Neuronal stem cell (in vitro differentiated cells): ENCODE measurements at regions not wholly inside any gene's neighbourhood (a gene's known extent, or its start where the extent isn't known, plus 50 kb on each side); places are given as distances from the start of the nearest gene placed in this dataset.
A peak's percentile ranks its signal among the peaks of the same experiment; 100 is the strongest.

Experiments used
- DNase-seq: peaks from one replicate; pipeline ENCODE4 v3.0.0-alpha.2; 2013; ENCODE audit warnings: low spot score
- H2AFZ ChIP-seq: one replicate; pipeline ENCODE4 v1.6.1; 2013; ENCODE audit warnings: mild to moderate bottlenecking, low read length, inconsistent platforms
- H2AK5ac ChIP-seq: 2 replicates; pipeline ENCODE4 v1.6.1; 2013; ENCODE audit warnings: low read depth, mild to moderate bottlenecking, inconsistent platforms, low read length, moderate library complexity, mixed read lengths
- H2BK120ac ChIP-seq: 2 replicates; pipeline ENCODE4 v1.6.1; 2013; ENCODE audit warnings: low read depth, mild to moderate bottlenecking, inconsistent platforms, low read length, moderate library complexity, mixed read lengths
- H2BK12ac ChIP-seq: one replicate; pipeline ENCODE4 v1.6.1; 2013; ENCODE audit warnings: low read length, inconsistent platforms
- H2BK15ac ChIP-seq: 2 replicates; pipeline ENCODE4 v1.6.1; 2013; ENCODE audit warnings: mild to moderate bottlenecking, low read length, inconsistent platforms, mixed read lengths
- H2BK5ac ChIP-seq: one replicate; pipeline ENCODE4 v1.6.1; 2013; ENCODE audit warnings: inconsistent platforms, mild to moderate bottlenecking, low read length, moderate library complexity
- H3K14ac ChIP-seq: one replicate; pipeline ENCODE4 v1.6.1; 2013; ENCODE audit warnings: low read length, inconsistent platforms
- H3K18ac ChIP-seq: 2 replicates; pipeline ENCODE4 v1.6.1; 2013; ENCODE audit warnings: low read length, inconsistent platforms
- H3K23ac ChIP-seq: 2 replicates; pipeline ENCODE4 v1.6.1; 2013; ENCODE audit warnings: low read depth, mild to moderate bottlenecking, mixed read lengths, low read length, inconsistent platforms; ENCODE audit not compliant: poor library complexity
- H3K27ac ChIP-seq: replicated peaks from 3 replicates; pipeline ENCODE4 v1.5.1; 2013; ENCODE audit warnings: low read length, inconsistent platforms
- H3K27me3 ChIP-seq, 3 experiments: 2 replicates each; pipeline ENCODE4 v1.6.1; 2013; ENCODE audit warnings: low read length in 3 of 3, mild to moderate bottlenecking in 2 of 3, inconsistent platforms in 1 of 3, low read depth in 1 of 3, mixed read lengths in 1 of 3, moderate library complexity in 1 of 3; ENCODE audit not compliant: control insufficient read depth in 3 of 3, insufficient read depth in 3 of 3
- H3K36me3 ChIP-seq, 2 donors: replicated peaks in 1 of 2; 2 replicates each; pipeline ENCODE4 v1.6.1; 2013; ENCODE audit warnings: low read length in 2 of 2; ENCODE audit not compliant: control insufficient read depth in 2 of 2, insufficient read depth in 2 of 2
- H3K4ac ChIP-seq: 2 replicates; pipeline ENCODE4 v1.6.1; 2013; ENCODE audit warnings: inconsistent platforms, mild to moderate bottlenecking, low read length, moderate library complexity
- H3K4me1 ChIP-seq, 2 donors: 1 replicate in 1 of 2; 2 replicates in 1 of 2; pipeline ENCODE4 v1.6.1; 2013; ENCODE audit warnings: low read length in 2 of 2, low read depth in 1 of 2; ENCODE audit not compliant: control insufficient read depth in 2 of 2, insufficient read depth in 1 of 2
- H3K4me2 ChIP-seq: one replicate; pipeline ENCODE4 v1.6.1; 2013; ENCODE audit warnings: mild to moderate bottlenecking, low read length, inconsistent platforms; ENCODE audit not compliant: insufficient read depth, poor library complexity, severe bottlenecking
- H3K4me3 ChIP-seq, 2 donors: 2 replicates each; pipeline ENCODE4 v1.5.1; 2013; ENCODE audit warnings: low read length in 2 of 2, mild to moderate bottlenecking in 2 of 2, inconsistent platforms in 1 of 2, moderate library complexity in 1 of 2
- H3K79me1 ChIP-seq: one replicate; pipeline ENCODE4 v1.6.1; 2013; ENCODE audit warnings: low read depth, mild to moderate bottlenecking, inconsistent platforms, low read length, moderate library complexity
- H3K9ac ChIP-seq: one replicate; pipeline ENCODE4 v1.6.1; 2013; ENCODE audit warnings: mild to moderate bottlenecking, low read depth, low read length, inconsistent platforms; ENCODE audit not compliant: poor library complexity
- H3K9me3 ChIP-seq, 2 donors: replicated peaks in 1 of 2; 2 replicates each; pipeline versions ENCODE3 to v1.6.1; 2013; ENCODE audit warnings: low read length in 2 of 2, mild to moderate bottlenecking in 2 of 2, inconsistent platforms in 1 of 2, low read depth in 1 of 2, mixed read lengths in 1 of 2, moderate library complexity in 1 of 2; ENCODE audit not compliant: control insufficient read depth in 2 of 2, insufficient read depth in 1 of 2
- H4K8ac ChIP-seq: one replicate; pipeline ENCODE4 v1.6.1; 2013; ENCODE audit warnings: low read depth, mild to moderate bottlenecking, inconsistent platforms, low read length, moderate library complexity
- H4K91ac ChIP-seq: one replicate; pipeline ENCODE4 v1.6.1; 2013; ENCODE audit warnings: low read length, low read depth, mild to moderate bottlenecking, inconsistent platforms; ENCODE audit not compliant: poor library complexity
- WGBS, 2 donors: extraction: QIAGEN DNeasy Blood & Tissue Kit; methylation state at CpG; one replicate each; pipeline ENCODE4 v1.1.7; 2013; ENCODE audit warnings: missing lambda C conversion rate in 2 of 2, mixed read lengths in 1 of 2; ENCODE audit not compliant: insufficient read length in 2 of 2, insufficient replicate concordance in 1 of 2; ENCODE audit errors: extremely low coverage in 2 of 2; 5-methylcytosine and 5-hydroxymethylcytosine counted together

DNA sequence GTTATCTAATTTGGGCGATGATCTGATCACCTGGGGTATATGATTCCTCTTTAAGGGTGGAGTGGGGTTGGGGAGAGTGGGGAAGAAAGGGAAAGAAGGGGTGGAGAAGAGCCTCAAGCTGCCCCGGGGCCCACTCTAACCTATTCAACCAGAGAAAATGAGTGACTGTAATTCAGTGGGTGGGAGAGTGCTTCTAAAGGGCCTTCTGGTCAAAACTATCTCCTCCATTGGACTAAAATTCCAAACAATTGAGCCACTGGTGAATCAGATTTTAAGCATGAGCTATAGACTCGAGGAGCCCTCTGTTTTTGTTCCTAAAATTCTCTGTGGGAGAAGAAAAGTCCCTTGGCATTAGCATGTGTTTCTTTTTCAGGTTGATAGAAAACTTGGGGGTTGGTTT lies 296.8 kb downstream of the CLIC5 start:
- Histone ChIP-seq H3K36me3 (no peaks in the 10 kb centered on the region), H3K23ac (no peak overlapping the region), H2BK5ac (no peak overlapping the region), H3K4ac (no peak overlapping the region), H3K18ac (no peak overlapping the region), H3K14ac (no peak overlapping the region), H3K9ac (no peak overlapping the region), H4K91ac (no peak overlapping the region), H4K8ac (no peak overlapping the region), H3K4me1 (peaks cover 2 to 6% of the 10 kb centered on the region in 2 donors), H2BK15ac (no peak overlapping the region), H2BK120ac (no peak overlapping the region), H3K4me2 (no peak overlapping the region), H3K27ac (no peak overlapping the region), H3K79me1 (no peaks in the 10 kb centered on the region), H3K9me3 (peaks cover 0 to 2% of the 10 kb centered on the region in 2 donors), H2AK5ac (no peak overlapping the region), H3K27me3 (no peaks in the 10 kb centered on the region), H2BK12ac (no peak overlapping the region), H2AFZ (no peak overlapping the region), H3K4me3 (no peak overlapping the region)
- no peak for DNase-seq
- no CpG with 5 or more reads among the region's 3 CpGs for WGBS, 2 donors

DNA sequence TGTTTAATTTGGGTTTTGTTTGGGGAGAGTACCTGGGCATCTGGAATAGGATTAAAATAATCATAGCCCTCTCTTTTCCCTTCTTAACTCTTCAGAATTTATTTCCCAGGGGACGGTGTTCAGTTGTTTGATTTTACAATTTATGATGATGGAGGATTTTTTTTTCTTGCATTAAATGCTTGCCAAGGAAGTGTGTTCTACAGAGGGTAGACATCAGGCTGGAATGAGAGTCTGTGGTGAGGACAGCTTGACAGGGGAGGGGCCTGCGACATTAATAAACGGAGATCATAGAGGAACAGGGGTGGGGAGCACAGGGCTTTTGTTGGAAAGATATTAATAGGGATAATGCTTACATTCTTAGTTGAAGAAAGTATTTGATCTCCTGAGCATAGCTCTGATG lies 297.5 kb downstream of the CLIC5 start:
- Histone ChIP-seq H3K4ac (no peak overlapping the region), H3K4me3 (no peak overlapping the region), H3K23ac (no peak overlapping the region), H4K8ac (no peak overlapping the region), H3K9ac (no peak overlapping the region), H2AK5ac (no peak overlapping the region), H2BK5ac (no peak overlapping the region), H2AFZ (no peak overlapping the region), H3K14ac (no peak overlapping the region), H3K79me1 (no peaks in the 10 kb centered on the region), H2BK12ac (no peak overlapping the region), H3K27me3 (no peaks in the 10 kb centered on the region), H2BK15ac (no peak overlapping the region), H2BK120ac (no peak overlapping the region), H3K4me1 (peaks cover 2 to 6% of the 10 kb centered on the region in 2 donors), H3K18ac (no peak overlapping the region), H3K36me3 (no peaks in the 10 kb centered on the region), H4K91ac (no peak overlapping the region), H3K9me3 (no peaks in the 10 kb centered on the region), H3K4me2 (no peak overlapping the region), H3K27ac (no peak overlapping the region)
- DNase-seq = no peak
- no CpG with 5 or more reads among the region's 3 CpGs for WGBS, 2 donors

DNA sequence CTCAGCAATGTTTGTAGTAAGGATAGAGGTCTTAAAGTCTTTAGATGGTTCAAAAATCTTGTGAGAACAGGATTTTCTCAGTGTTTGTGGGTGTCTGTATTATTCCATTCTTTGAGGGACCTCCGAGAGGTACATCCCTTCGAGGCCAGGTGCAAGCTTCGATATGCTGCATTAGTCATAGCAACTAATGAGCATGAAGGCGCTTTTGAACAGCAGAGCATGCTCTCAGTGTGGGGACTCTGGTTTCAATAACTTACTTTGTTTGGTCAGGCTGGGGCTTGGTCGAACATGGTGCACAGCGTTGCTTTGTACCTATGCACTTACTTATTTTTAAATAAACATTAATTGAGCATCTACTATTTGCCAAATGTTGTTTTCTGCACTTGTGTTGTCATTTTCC lies 297.9 kb downstream of the CLIC5 start:
- H3K23ac ChIP-seq = no peak overlapping the region
- H2AFZ ChIP-seq = no peak overlapping the region
- no peak overlapping the region for H3K14ac ChIP-seq
- H3K9ac ChIP-seq = no peak overlapping the region
- H2BK15ac ChIP-seq = no peak overlapping the region
- H3K27me3 ChIP-seq = no peaks in the 10 kb centered on the region
- no peaks in the 10 kb centered on the region for H3K79me1 ChIP-seq
- no peak overlapping the region for H3K4ac ChIP-seq
- WGBS, 2 donors = no CpG with 5 or more reads among the region's 6 CpGs
- H3K18ac ChIP-seq = no peak overlapping the region
- H4K8ac ChIP-seq = no peak overlapping the region
- no peak overlapping the region for H2AK5ac ChIP-seq
- no peak overlapping the region for H3K4me3 ChIP-seq
- H2BK12ac ChIP-seq = no peak overlapping the region
- no peak overlapping the region for H3K27ac ChIP-seq
- no peak overlapping the region for H3K4me2 ChIP-seq
- no peak for DNase-seq
- no peak overlapping the region for H2BK120ac ChIP-seq
- H2BK5ac ChIP-seq = no peak overlapping the region
- H3K36me3 ChIP-seq = no peaks in the 10 kb centered on the region
- no peaks in the 10 kb centered on the region for H3K9me3 ChIP-seq
- no peak overlapping the region for H4K91ac ChIP-seq
- peaks cover 2 to 6% of the 10 kb centered on the region in 2 donors for H3K4me1 ChIP-seq

DNA sequence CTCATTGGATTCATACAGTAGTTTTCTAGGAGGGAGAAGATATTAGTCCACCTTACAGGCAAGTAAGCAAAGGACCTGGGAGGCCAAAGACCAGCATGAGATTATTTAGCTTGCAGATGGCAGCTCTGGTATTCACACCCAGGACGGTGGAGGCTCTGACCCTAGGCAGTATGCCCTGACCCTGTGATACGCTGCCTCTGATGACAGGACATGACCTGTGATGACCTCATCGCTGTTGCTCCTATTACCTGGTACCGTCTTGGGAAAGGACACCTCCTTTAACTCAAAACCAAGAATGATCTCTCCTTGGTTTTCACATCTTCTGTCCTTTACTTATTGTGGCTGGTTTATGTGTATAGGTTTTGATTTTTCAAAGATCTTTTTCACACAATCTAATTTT lies 298.6 kb downstream of the CLIC5 start:
- H2AFZ ChIP-seq = no peak overlapping the region
- H3K4ac ChIP-seq = no peak overlapping the region
- no peak overlapping the region for H3K23ac ChIP-seq
- no peak overlapping the region for H3K14ac ChIP-seq
- H3K4me3 ChIP-seq = no peak overlapping the region
- no peak overlapping the region for H4K8ac ChIP-seq
- no peak overlapping the region for H3K18ac ChIP-seq
- H3K27ac ChIP-seq = no peak overlapping the region
- no peak overlapping the region for H2BK5ac ChIP-seq
- no peak overlapping the region for H2BK15ac ChIP-seq
- no peaks in the 10 kb centered on the region for H3K36me3 ChIP-seq
- H3K27me3 ChIP-seq = no peaks in the 10 kb centered on the region
- DNase-seq = no peak
- H3K79me1 ChIP-seq = no peaks in the 10 kb centered on the region
- no CpG with 5 or more reads among the region's 4 CpGs for WGBS, 2 donors
- no peak overlapping the region for H2AK5ac ChIP-seq
- H3K9me3 ChIP-seq = no peaks in the 10 kb centered on the region
- no peak overlapping the region for H4K91ac ChIP-seq
- peaks cover 2 to 6% of the 10 kb centered on the region in 2 donors for H3K4me1 ChIP-seq
- no peak overlapping the region for H2BK120ac ChIP-seq
- H2BK12ac ChIP-seq = peak overlapping the region; percentile 97
- no peak overlapping the region for H3K4me2 ChIP-seq
- H3K9ac ChIP-seq = no peak overlapping the region
